Ovary (tissue), 3 donors: ENCODE measurements at regions not wholly inside any gene's neighbourhood (a gene's known extent, or its start where the extent isn't known, plus 50 kb on each side); places are given as distances from the start of the nearest gene placed in this dataset.

Source experiments
- EP300 ChIP-seq: sonication (generic); formaldehyde crosslinking; IDR thresholded peaks from one replicate; pipeline ENCODE4 v1.6.1; 2017; ENCODE audit warnings: antibody characterized with exemption
- POLR2A ChIP-seq: fragments of 450-650 bp; IDR thresholded peaks from one replicate; pipeline ENCODE4 v1.6.1; 2017; ENCODE audit warnings: antibody characterized with exemption, mild to moderate bottlenecking, moderate library complexity
- TF ChIP-seq, protein P1 (sequence below), 3 donors: fragments of 450-650 bp in 2 of 3; fragments of 200-600 bp in 1 of 3; IDR thresholded peaks; one replicate each; pipeline versions ENCODE4 v1.5.1 to v1.8.0; 2016 to 2022; ENCODE audit warnings: antibody characterized with exemption in 3 of 3, mild to moderate bottlenecking in 1 of 3
- donor health status: DM: no; HTN: no; CAD: no.

DNA sequence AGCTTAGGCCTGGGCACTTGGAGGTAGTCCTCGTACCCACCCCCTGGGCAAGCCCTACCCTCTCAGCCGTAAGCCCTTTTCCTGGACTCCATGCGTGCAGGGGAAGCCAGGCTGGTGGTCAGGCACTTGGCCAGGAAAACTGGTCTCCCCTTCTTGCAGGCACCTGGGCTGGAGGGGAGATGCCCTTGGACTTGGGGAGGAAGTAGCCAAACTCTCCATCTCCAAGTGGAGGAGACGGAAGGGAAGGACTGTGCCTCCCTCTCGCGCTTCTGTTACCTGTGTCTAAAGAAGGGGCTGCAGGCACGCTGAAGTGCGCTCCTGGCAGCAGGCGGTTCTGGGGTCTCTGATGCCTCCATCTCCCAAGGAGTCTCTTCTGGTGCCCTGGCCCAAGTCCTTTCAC, 283.9 kb downstream of the PBX3 start:
- TF ChIP-seq, protein P1, sequence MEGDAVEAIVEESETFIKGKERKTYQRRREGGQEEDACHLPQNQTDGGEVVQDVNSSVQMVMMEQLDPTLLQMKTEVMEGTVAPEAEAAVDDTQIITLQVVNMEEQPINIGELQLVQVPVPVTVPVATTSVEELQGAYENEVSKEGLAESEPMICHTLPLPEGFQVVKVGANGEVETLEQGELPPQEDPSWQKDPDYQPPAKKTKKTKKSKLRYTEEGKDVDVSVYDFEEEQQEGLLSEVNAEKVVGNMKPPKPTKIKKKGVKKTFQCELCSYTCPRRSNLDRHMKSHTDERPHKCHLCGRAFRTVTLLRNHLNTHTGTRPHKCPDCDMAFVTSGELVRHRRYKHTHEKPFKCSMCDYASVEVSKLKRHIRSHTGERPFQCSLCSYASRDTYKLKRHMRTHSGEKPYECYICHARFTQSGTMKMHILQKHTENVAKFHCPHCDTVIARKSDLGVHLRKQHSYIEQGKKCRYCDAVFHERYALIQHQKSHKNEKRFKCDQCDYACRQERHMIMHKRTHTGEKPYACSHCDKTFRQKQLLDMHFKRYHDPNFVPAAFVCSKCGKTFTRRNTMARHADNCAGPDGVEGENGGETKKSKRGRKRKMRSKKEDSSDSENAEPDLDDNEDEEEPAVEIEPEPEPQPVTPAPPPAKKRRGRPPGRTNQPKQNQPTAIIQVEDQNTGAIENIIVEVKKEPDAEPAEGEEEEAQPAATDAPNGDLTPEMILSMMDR (IDR thresholded peaks at IDR 0.05): no peak
- no peak for TF ChIP-seq EP300
- TF ChIP-seq POLR2A: no peak
